ENCODE measurements at regions not wholly inside any gene's neighbourhood (a gene's known extent, or its start where the extent isn't known, plus 50 kb on each side); places are given as distances from the start of the nearest gene placed in this dataset.
"Not testable (repeated sequence)": the region's sequence is repeated elsewhere in the genome, so short reads cannot be mapped to it uniquely, and the experiment has no call there.

GRCh38 chr18:41631723-41632285 is 323.2 kb upstream of the PIK3C3 start:
- not testable (repeated sequence) for TF ChIP-seq CTCF, EP300, POLR2AphosphoS5, POLR2A (IDR thresholded peaks at IDR 0.05)
